ENCODE measurements at regions not wholly inside any gene's neighbourhood (a gene's known extent, or its start where the extent isn't known, plus 50 kb on each side); places are given as distances from the start of the nearest gene placed in this dataset.
"Not testable (repeated sequence)": the region's sequence is repeated elsewhere in the genome, so short reads cannot be mapped to it uniquely, and the experiment has no call there.

DNA sequence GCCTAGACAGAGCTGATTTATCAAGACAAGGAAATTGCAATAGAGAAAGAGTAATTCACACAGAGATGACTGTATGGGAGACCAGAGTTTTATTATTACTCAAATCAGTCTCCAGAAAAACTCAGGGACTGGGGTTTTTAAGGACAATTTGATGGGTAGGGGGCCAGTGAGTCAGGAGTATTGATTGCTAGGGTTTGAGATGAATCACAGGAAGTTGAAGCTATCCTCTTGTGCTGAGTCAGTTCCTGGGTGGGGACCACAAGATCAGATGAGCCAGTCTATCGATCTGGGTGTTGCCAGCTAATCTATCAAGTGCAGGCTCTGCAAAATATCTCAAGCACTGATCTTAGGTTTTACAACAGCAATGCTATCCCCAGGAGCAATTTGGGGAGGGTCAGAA, 87.4 kb upstream of the TGIF2LY start:
- ATAC-seq; H3K4me1 ChIP-seq; H3K36me3 ChIP-seq; H3K27ac ChIP-seq; intact Hi-C loops (cut with DNase I); H3K4me3 ChIP-seq; DNase-seq; H3K9me3 ChIP-seq; H3K27me3 ChIP-seq: not testable (repeated sequence)

DNA sequence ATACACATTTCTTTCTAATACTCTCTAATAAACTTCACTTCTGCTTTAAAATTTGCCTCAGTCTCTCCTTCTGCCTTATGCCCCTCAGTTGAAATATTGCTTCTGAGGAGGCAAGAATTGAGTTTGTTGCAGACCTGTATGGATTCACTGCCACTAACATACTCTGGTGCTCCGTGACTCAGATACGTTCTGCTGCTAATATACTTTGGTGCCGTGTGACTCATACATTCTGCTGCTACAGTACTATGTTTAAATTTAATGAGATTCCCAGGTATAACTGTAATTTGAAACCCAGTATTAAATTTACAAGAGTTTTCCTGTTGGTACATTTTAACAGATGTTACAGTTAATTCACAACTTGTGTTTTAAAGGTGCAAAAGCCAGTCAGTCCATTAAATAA, 84.3 kb upstream of the TGIF2LY start:
- H3K36me3 ChIP-seq; ATAC-seq; H3K27ac ChIP-seq; DNase-seq; H3K4me3 ChIP-seq; H3K9me3 ChIP-seq; H3K4me1 ChIP-seq; intact Hi-C loops (cut with DNase I); H3K27me3 ChIP-seq: not testable (repeated sequence)

DNA sequence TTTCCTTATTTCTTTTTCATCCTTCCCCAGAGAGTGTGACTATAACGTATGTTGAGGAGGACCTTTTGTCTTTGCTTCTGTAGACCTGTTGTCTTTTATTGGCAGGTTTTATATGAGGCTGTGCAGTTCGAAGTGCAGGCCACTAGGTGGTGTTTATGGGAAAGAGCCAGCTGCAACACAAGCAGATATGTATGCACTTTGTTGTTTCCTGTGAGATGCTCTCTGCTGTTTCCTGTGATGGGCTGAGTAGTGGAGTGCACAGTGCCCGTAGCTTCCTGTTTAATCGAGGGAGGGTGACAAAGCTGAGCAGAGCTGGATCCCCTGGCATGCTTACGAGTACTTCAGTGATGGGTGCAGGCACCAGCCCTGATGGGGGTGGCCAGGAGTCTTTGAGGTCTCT, 51.8 kb upstream of the TGIF2LY start:
- H3K36me3 ChIP-seq; H3K4me3 ChIP-seq; H3K4me1 ChIP-seq; ATAC-seq; intact Hi-C loops (cut with DNase I); H3K27ac ChIP-seq; H3K27me3 ChIP-seq; H3K9me3 ChIP-seq: not testable (repeated sequence)
- DNase-seq: peak in 1 of 4 donors; percentile 0
